Hindlimb muscle (tissue), 1 donor: ENCODE measurements at regions not wholly inside any gene's neighbourhood (a gene's known extent, or its start where the extent isn't known, plus 50 kb on each side); places are given as distances from the start of the nearest gene placed in this dataset.
A peak's percentile ranks its signal among the peaks of the same experiment; 100 is the strongest.
"Not testable (repeated sequence)": the region's sequence is repeated elsewhere in the genome, so short reads cannot be mapped to it uniquely, and the experiment has no call there.

Source experiments
- DNase-seq: peaks from one replicate; pipeline ENCODE4 v3.0.0-alpha.2; 2013

GRCh38 chr10:62590306-62590705 is 214.2 kb upstream of the ADO start:
- no peak for DNase-seq

DNA sequence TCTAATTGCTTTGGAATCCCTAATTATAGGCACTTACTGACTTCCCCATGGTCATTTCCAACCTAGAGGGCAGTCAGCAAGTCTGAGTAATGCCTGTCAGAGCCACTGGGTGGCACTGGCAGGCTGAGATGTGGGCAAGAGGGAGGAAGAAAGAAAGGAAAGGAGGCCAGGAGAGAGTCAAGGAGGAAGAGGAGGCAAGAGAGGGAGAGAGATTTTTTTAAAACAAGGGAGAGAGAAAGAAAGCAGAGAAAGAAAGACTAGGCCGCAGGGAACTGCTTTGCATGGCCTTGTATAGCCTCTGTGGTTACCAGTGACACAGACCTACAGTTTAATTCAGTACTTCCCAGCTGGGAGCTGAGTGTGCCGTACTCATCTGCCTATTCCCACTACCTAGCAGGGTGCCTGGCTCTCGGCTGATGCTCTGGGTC is 210.4 kb upstream of the ADO start:
- peak; percentile 69 for DNase-seq

DNA sequence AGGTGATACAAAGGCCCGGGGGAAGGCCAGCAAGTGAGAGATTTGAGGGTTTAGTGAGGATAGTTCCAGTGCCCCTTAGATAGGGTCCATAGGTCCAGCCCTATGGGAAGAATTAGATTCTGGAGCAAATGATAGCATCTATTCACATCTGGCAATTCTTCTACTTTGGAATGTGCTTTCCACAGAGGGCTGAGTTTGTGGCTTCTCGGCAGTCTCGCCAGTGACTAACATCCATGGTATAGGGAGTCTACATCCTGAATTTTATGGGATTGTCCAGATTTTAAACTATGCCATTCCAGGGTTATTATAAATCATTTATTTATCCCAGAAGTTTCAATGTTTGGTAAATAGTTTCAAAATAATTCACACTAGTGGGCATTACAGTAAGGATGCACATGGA is 207.3 kb upstream of the ADO start:
- no peak for DNase-seq

DNA sequence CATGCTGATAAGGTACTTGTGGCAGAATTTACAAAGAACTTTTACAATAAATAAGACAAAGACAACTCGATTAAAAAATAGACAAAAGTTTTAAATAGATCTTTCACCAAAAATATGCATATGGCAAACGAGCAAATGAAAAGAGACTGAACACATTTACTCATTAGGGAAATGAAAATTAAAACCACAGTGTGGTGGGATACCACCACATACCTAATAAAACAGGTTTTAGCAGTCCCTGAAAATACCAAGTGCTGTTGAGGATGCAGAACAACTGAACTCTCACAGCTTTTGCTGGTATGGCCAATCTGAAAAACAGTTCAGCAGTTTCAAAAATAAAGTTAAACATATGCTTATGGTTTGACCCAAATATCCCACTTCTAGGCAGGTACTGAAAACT is 205.4 kb upstream of the ADO start:
- DNase-seq = no peak

DNA sequence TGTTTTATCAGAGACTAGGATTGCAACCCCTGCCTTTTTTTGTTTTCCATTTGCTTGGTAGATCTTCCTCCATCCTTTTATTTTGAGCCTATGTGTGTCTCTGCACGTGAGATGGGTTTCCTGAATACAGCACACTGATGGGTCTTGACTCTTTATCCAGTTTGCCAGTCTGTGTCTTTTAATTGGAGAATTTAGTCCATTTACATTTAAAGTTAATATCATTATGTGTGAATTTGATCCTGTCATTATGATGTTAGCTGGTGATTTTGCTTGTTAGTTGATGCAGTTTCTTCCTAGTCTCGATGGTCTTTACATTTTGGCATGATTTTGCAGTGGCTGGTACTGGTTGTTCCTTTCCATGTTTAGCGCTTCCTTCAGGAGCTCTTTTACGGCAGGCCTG is 198.0 kb upstream of the ADO start:
- DNase-seq = not testable (repeated sequence)

- DNase-seq = not testable (repeated sequence)
Measured at GRCh38 chr10:62608189-62608875, 196.2 kb upstream of the ADO start.

- DNase-seq = peak; percentile 37
Measured at GRCh38 chr10:62610649-62611229, 193.8 kb upstream of the ADO start.

GRCh38 chr10:62613424-62613823 is 191.1 kb upstream of the ADO start:
- DNase-seq = no peak

DNA sequence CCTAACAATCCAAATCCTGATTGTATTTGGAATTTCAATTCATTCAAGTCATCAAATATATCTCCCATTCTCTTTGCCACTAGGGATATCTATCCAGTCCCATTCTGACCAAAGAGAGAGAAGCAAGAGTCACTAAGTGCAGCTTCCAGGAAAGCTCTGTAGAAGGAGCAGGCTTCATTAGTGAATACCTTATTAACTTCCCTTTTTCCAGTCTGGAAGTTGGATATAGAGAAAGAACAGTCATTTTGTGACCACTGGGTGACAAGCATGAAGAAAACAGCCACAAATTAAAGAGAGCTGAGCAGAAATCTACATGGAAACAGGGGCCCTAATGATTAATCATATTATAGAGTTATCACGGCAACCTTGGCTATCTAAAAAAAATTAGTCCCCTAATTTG is 190.7 kb upstream of the ADO start:
- no peak for DNase-seq

GRCh38 chr10:62614389-62615157 is 189.9 kb upstream of the ADO start:
- DNase-seq = no peak

DNA sequence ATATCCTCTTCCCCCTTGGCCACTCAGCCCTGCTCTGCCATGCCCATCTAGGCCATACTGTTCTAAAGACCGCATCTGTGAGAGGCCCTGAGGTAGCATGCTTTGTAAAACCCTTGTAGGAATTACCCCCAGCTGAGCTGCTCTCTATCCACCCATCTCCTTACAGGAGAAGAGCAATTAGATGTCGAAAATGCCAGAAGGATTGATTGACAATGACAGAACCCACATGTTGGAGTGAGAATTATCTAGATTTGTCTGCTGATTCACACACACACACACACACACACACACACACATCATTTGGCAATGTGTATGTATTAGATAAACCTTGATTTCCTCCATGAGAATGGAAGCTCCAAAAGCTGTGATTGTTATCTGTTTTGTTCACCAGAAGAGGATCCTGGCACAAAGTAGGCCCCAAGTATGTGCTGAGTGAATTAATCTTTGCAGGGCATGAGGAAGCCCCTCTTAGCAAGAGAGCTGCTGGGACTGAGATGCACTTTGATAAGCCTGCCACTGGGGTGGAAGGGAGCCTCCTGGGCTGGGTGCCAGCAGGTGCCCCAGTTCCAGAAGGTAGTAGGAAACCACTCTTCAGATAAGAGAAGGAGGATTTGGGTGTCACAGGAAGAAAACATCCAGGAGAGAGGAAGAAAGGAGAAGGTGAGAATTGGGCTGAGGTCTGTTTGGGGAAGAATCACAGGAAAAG is 187.5 kb upstream of the ADO start:
- no peak for DNase-seq

DNA sequence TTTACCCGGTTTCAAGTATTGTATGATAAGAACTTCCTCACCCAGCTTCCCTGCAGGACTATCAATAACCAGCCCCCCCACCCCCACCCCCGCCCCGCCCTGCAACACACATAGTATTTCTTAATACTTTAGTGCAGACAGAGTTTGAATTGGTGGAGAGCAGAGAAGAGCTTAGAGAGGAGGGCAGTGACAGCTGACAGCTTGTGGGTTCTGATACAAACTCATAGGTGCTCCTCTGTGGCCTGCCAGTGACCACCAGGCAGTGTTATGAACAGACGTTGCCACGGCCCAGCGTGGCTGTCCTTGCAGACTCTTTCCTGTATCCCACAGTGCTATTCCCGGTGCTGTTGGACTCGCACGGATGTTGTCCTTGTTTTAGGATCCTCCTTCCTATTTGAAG is 186.9 kb upstream of the ADO start:
- DNase-seq = no peak

GRCh38 chr10:62618054-62618453 is 186.5 kb upstream of the ADO start:
- DNase-seq = no peak

GRCh38 chr10:62618576-62619412 is 185.7 kb upstream of the ADO start:
- DNase-seq = no peak

GRCh38 chr10:62619413-62619738 is 185.1 kb upstream of the ADO start:
- no peak for DNase-seq

DNA sequence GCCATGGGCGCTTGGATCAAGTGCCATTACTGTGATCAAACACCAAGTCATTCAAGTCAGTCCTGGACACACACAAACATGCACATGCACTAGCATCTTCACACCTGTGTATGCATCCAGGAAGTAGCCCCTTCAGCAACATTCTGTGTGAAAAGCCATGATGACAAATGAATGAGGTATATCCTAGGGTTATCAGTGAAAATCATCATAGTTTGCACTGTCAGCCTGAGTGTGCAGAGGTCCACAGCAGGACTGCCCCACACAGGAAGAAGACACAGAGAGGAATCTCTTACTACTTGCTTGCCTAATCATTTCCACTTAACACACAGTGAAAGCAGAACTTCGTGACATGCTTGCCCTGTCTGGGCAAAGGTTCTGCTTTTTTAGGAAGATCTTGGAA is 184.0 kb upstream of the ADO start:
- no peak for DNase-seq

DNA sequence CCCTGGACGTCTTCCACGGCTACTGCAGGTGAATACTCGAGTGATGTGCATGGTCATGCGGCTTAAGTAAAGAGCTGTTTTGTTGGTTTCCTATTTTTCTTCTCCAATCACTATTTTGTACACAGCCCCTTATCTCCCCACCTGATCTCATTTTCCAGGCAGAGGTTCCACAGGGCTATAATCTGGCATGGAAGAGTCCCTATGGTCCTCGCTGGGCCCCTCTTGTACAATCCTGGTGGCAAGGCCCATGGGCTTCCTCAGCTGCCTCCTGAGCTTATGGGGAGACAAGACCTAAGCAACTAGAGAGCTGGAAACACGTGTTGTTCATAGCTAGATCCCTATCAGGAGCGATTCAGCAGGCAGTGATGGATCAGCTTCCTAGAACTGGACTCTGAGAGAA is 181.3 kb upstream of the ADO start:
- DNase-seq = no peak

GRCh38 chr10:62625484-62625883 is 179.0 kb upstream of the ADO start:
- DNase-seq = no peak

GRCh38 chr10:62626079-62626478 is 178.4 kb upstream of the ADO start:
- DNase-seq = no peak

DNA sequence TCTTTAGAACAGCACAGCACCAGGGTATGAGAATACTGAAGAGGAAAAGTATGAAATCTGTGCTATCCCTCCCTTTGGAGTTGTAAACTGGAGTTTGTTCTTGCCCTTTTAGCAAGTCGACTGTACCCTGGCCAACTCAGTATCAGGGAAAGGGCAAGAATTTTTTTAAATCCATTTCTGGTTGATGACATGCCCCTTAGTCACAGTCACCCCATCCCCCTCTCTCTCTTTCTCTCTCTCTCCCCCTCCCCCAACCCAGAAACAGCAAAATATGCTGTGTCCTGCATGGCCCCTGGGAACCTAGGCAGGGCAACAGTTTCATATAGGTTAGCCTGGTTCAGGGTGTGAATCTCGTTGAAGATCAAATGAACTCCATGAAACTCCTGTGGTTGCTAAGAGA is 177.7 kb upstream of the ADO start:
- no peak for DNase-seq

GRCh38 chr10:62627983-62628382 is 176.5 kb upstream of the ADO start:
- no peak for DNase-seq

- no peak for DNase-seq
Measured at GRCh38 chr10:62631241-62631640, 173.3 kb upstream of the ADO start.
